Neural cell (in vitro differentiated cells): ENCODE measurements at regions not wholly inside any gene's neighbourhood (a gene's known extent, or its start where the extent isn't known, plus 50 kb on each side); places are given as distances from the start of the nearest gene placed in this dataset.

Experiments
- H2AFZ ChIP-seq: fragments of 200-600, 300-800 bp; sonication (generic), shearing (Covaris generic); 2 replicates; pipeline ENCODE4 v1.6.0; 2014; ENCODE audit warnings: low read depth, mild to moderate bottlenecking, antibody characterized with exemption, low read length, moderate library complexity
- H3F3A ChIP-seq: fragments of 200-600 bp; shearing (Covaris generic); 2 replicates; pipeline ENCODE4 v1.6.1; 2016; ENCODE audit warnings: mild to moderate bottlenecking, moderate library complexity, mixed read lengths, antibody characterized with exemption, low read length; ENCODE audit not compliant: insufficient read depth, poor library complexity, severe bottlenecking
- H3K27ac ChIP-seq: fragments of 200-600, 300-800 bp; sonication (generic), shearing (Covaris generic); 2 replicates; pipeline ENCODE4 v1.5.1; 2014; ENCODE audit warnings: mild to moderate bottlenecking, low read length, moderate library complexity
- H3K27me3 ChIP-seq: fragments of 300-800, 200-600 bp; sonication (generic), shearing (Covaris generic); 2 replicates; pipeline ENCODE4 v1.6.0; 2014; ENCODE audit warnings: mild to moderate bottlenecking, low read depth, low read length, moderate library complexity; ENCODE audit not compliant: insufficient read depth
- H3K36me3 ChIP-seq: fragments of 300-800, 200-600 bp; sonication (generic), shearing (Covaris generic); 2 replicates; pipeline ENCODE4 v1.5.1; 2014; ENCODE audit warnings: mild to moderate bottlenecking, antibody characterized with exemption, low read length, moderate library complexity; ENCODE audit not compliant: insufficient read depth
- H3K4me2 ChIP-seq: fragments of 300-800, 200-600 bp; sonication (generic), shearing (Covaris generic); 2 replicates; pipeline ENCODE4 v1.6.0; 2014; ENCODE audit warnings: mild to moderate bottlenecking, low read length
- H3K4me3 ChIP-seq: fragments of 300-800, 200-600 bp; sonication (generic), shearing (Covaris generic); 2 replicates; pipeline ENCODE4 v1.5.1; 2014; ENCODE audit warnings: mild to moderate bottlenecking, low read length, moderate library complexity
- H3K79me2 ChIP-seq: fragments of 200-600 bp; shearing (Covaris generic); replicated peaks from 2 replicates; pipeline ENCODE4 v1.6.0; 2014; ENCODE audit warnings: mild to moderate bottlenecking, low read length, moderate library complexity; ENCODE audit not compliant: insufficient read depth
- H3K9ac ChIP-seq: fragments of 300-800, 200-600 bp; sonication (generic), shearing (Covaris generic); 2 replicates; pipeline ENCODE4 v1.6.1; 2016; ENCODE audit warnings: mild to moderate bottlenecking, low read length, mixed read lengths
- H3K9me2 ChIP-seq: fragments of 200-600 bp; shearing (Covaris generic); 2 replicates; pipeline ENCODE4 v1.6.1; 2016; ENCODE audit warnings: mild to moderate bottlenecking, low read length, mixed read lengths; ENCODE audit not compliant: insufficient read depth
- H3K9me3 ChIP-seq: fragments of 200-600, 300-800 bp; sonication (generic), shearing (Covaris generic); 2 replicates; pipeline ENCODE4 v1.6.1; 2016; ENCODE audit warnings: mild to moderate bottlenecking, mixed run types, low read length, moderate library complexity, mixed read lengths
- H4K20me1 ChIP-seq: fragments of 200-600 bp; shearing (Covaris generic); 2 replicates; pipeline ENCODE4 v1.6.1; 2016; ENCODE audit warnings: mild to moderate bottlenecking, mixed run types; ENCODE audit not compliant: insufficient read depth
- CTCF ChIP-seq: fragments of 450-650 bp; IDR thresholded peaks from 2 replicates; pipeline ENCODE4 v1.5.1; 2014; ENCODE audit warnings: antibody characterized with exemption, mild to moderate bottlenecking, moderate library complexity; ENCODE audit not compliant: poor library complexity, severe bottlenecking
- EP300 ChIP-seq: fragments of 450-650 bp; conservative IDR thresholded peaks from 2 replicates; pipeline ENCODE4 v1.6.1; 2014; ENCODE audit warnings: antibody characterized with exemption, mild to moderate bottlenecking, moderate library complexity; ENCODE audit not compliant: poor library complexity, severe bottlenecking
- EZH2 ChIP-seq: fragments of 200-600, 300-800 bp; shearing (Covaris generic), sonication (generic); IDR thresholded peaks from 2 replicates; pipeline ENCODE4 v1.6.1; 2014; ENCODE audit warnings: antibody characterized with exemption, low read length, borderline replicate concordance, mild to moderate bottlenecking; ENCODE audit not compliant: insufficient read depth, poor library complexity, severe bottlenecking
- MXI1 ChIP-seq: fragments of 450-650 bp; conservative IDR thresholded peaks from 2 replicates; pipeline ENCODE4 v1.6.1; 2014; ENCODE audit warnings: antibody characterized with exemption, mild to moderate bottlenecking; ENCODE audit not compliant: poor library complexity, severe bottlenecking
- POLR2AphosphoS5 ChIP-seq: IDR thresholded peaks from 2 replicates; pipeline ENCODE4 v1.6.1; 2012
- RAD21 ChIP-seq: fragments of 450-650 bp; conservative IDR thresholded peaks from 2 replicates; pipeline ENCODE4 v1.6.1; 2014; ENCODE audit warnings: antibody characterized with exemption, mild to moderate bottlenecking, moderate library complexity
- SMC3 ChIP-seq: fragments of 450-650 bp; conservative IDR thresholded peaks from 2 replicates; pipeline ENCODE4 v1.6.1; 2014; ENCODE audit warnings: antibody characterized with exemption, mild to moderate bottlenecking, moderate library complexity; ENCODE audit not compliant: poor library complexity
- TAF1 ChIP-seq: IDR thresholded peaks from 2 replicates; pipeline ENCODE4 v1.6.1; 2012; ENCODE audit warnings: low read depth
- TF ChIP-seq, protein P1 (sequence below): IDR thresholded peaks from 2 replicates; pipeline ENCODE4 v1.6.1; 2012; ENCODE audit warnings: borderline replicate concordance

- no peaks in the 10 kb centered on the region for H3K36me3 ChIP-seq
- TF ChIP-seq POLR2AphosphoS5 (no peak), SMC3 (no peak), EZH2 (no peak), TAF1 (no peak), EP300 (no peak), RAD21 (no peak), MXI1 (no peak), CTCF (no peak)
- TF ChIP-seq, protein P1, sequence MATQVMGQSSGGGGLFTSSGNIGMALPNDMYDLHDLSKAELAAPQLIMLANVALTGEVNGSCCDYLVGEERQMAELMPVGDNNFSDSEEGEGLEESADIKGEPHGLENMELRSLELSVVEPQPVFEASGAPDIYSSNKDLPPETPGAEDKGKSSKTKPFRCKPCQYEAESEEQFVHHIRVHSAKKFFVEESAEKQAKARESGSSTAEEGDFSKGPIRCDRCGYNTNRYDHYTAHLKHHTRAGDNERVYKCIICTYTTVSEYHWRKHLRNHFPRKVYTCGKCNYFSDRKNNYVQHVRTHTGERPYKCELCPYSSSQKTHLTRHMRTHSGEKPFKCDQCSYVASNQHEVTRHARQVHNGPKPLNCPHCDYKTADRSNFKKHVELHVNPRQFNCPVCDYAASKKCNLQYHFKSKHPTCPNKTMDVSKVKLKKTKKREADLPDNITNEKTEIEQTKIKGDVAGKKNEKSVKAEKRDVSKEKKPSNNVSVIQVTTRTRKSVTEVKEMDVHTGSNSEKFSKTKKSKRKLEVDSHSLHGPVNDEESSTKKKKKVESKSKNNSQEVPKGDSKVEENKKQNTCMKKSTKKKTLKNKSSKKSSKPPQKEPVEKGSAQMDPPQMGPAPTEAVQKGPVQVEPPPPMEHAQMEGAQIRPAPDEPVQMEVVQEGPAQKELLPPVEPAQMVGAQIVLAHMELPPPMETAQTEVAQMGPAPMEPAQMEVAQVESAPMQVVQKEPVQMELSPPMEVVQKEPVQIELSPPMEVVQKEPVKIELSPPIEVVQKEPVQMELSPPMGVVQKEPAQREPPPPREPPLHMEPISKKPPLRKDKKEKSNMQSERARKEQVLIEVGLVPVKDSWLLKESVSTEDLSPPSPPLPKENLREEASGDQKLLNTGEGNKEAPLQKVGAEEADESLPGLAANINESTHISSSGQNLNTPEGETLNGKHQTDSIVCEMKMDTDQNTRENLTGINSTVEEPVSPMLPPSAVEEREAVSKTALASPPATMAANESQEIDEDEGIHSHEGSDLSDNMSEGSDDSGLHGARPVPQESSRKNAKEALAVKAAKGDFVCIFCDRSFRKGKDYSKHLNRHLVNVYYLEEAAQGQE, result no peak
- H4K20me1 ChIP-seq, result no peaks in the 10 kb centered on the region
- H3K4me2 ChIP-seq, result no peak overlapping the region
- H3K79me2 ChIP-seq, result no peaks in the 10 kb centered on the region
- no peak overlapping the region for H3K4me3 ChIP-seq
- no peaks in the 10 kb centered on the region for H3K9me3 ChIP-seq
- H3K27me3 ChIP-seq, result no peaks in the 10 kb centered on the region
- H3K9me2 ChIP-seq, result no peaks in the 10 kb centered on the region
- no peak overlapping the region for H3K27ac ChIP-seq
- H3K9ac ChIP-seq, result no peak overlapping the region
- no peak overlapping the region for H2AFZ ChIP-seq
- H3F3A ChIP-seq, result no peaks in the 10 kb centered on the region
Measured at GRCh38 chr7:52695973-52696595, 339.3 kb upstream of the POM121L12 start.

DNA sequence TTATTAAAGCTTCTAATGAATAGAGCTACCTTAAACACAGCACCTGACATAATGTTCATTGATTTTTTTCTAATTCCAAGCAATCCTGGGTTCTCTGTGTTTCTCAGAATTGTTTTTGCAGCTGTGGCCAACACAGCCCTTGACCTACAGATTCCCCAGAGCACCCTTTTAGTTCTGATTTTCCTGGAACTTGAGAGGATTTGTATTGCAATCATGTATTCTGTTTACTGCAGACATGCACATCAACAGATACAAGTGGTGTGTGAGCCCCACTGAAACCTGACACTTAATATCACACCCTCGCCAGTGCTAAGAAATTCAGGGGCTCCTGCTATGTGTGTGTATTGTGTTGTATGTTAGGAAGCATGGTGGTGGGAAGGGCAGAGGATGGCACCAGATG, 344.2 kb upstream of the POM121L12 start:
- H3K4me3 ChIP-seq, result no peak overlapping the region
- no peaks in the 10 kb centered on the region for H3K79me2 ChIP-seq
- no peak for TF ChIP-seq EZH2
- no peak for TF ChIP-seq RAD21
- no peak for TF ChIP-seq TAF1
- TF ChIP-seq, protein P1, result no peak
- TF ChIP-seq SMC3, result no peak
- TF ChIP-seq CTCF, result no peak
- TF ChIP-seq EP300, result no peak
- no peak for TF ChIP-seq POLR2AphosphoS5
- TF ChIP-seq MXI1, result no peak
- no peak overlapping the region for H2AFZ ChIP-seq
- H3K27me3 ChIP-seq, result no peaks in the 10 kb centered on the region
- H3K9me3 ChIP-seq, result no peaks in the 10 kb centered on the region
- H3K9me2 ChIP-seq, result no peaks in the 10 kb centered on the region
- H3F3A ChIP-seq, result no peaks in the 10 kb centered on the region
- H3K36me3 ChIP-seq, result no peaks in the 10 kb centered on the region
- H4K20me1 ChIP-seq, result no peaks in the 10 kb centered on the region
- H3K9ac ChIP-seq, result no peak overlapping the region
- H3K27ac ChIP-seq, result no peak overlapping the region
- no peak overlapping the region for H3K4me2 ChIP-seq
